ENCODE measurements at regions not wholly inside any gene's neighbourhood (a gene's known extent, or its start where the extent isn't known, plus 50 kb on each side); places are given as distances from the start of the nearest gene placed in this dataset.

- no peak for TF ChIP-seq CTCF (IDR thresholded peaks at IDR 0.05; ENCODE audit: unreplicated experiment)
- Mint-ChIP-seq H3K36me3 (ENCODE audit: low read depth, unreplicated experiment) (no peaks in the 10 kb centered on the region), H3K4me3 (ENCODE audit: unreplicated experiment) (no peak overlapping the region), H3K27me3 (ENCODE audit: unreplicated experiment) (no peaks in the 10 kb centered on the region), H3K27ac (ENCODE audit: unreplicated experiment) (no peak overlapping the region), H3K9me3 (ENCODE audit: unreplicated experiment) (no peaks in the 10 kb centered on the region), H3K4me1 (ENCODE audit: unreplicated experiment) (no peaks in the 10 kb centered on the region)
- no peak for DNase-seq (ENCODE audit: low spot score)
Observed at GRCh38 chr3:118778201-118778600, 256.4 kb downstream of the IGSF11 start.

- Mint-ChIP-seq H3K9me3 (ENCODE audit: unreplicated experiment) (no peaks in the 10 kb centered on the region), H3K27ac (ENCODE audit: unreplicated experiment) (no peak overlapping the region), H3K36me3 (ENCODE audit: low read depth, unreplicated experiment) (no peaks in the 10 kb centered on the region), H3K27me3 (ENCODE audit: unreplicated experiment) (no peaks in the 10 kb centered on the region), H3K4me1 (ENCODE audit: unreplicated experiment) (no peaks in the 10 kb centered on the region), H3K4me3 (ENCODE audit: unreplicated experiment) (no peak overlapping the region)
- no peak for TF ChIP-seq CTCF (IDR thresholded peaks at IDR 0.05; ENCODE audit: unreplicated experiment)
- DNase-seq (ENCODE audit: low spot score): no peak
Observed at GRCh38 chr3:118781232-118781631, 253.4 kb downstream of the IGSF11 start.

- Mint-ChIP-seq H3K27me3 (ENCODE audit: unreplicated experiment) (no peaks in the 10 kb centered on the region), H3K4me3 (ENCODE audit: unreplicated experiment) (no peak overlapping the region), H3K36me3 (ENCODE audit: low read depth, unreplicated experiment) (no peaks in the 10 kb centered on the region), H3K27ac (ENCODE audit: unreplicated experiment) (no peak overlapping the region), H3K4me1 (ENCODE audit: unreplicated experiment) (no peaks in the 10 kb centered on the region), H3K9me3 (ENCODE audit: unreplicated experiment) (no peaks in the 10 kb centered on the region)
- no peak for DNase-seq (ENCODE audit: low spot score)
- TF ChIP-seq CTCF (IDR thresholded peaks at IDR 0.05; ENCODE audit: unreplicated experiment): no peak
Observed at GRCh38 chr3:118781839-118782238, 252.8 kb downstream of the IGSF11 start.

- H3K27me3 Mint-ChIP-seq (ENCODE audit: unreplicated experiment): no peaks in the 10 kb centered on the region
- no peak overlapping the region for H3K4me3 Mint-ChIP-seq (ENCODE audit: unreplicated experiment)
- H3K9me3 Mint-ChIP-seq (ENCODE audit: unreplicated experiment): no peaks in the 10 kb centered on the region
- TF ChIP-seq CTCF (IDR thresholded peaks at IDR 0.05; ENCODE audit: unreplicated experiment): no peak
- no peak for DNase-seq (ENCODE audit: low spot score)
- no peaks in the 10 kb centered on the region for H3K36me3 Mint-ChIP-seq (ENCODE audit: low read depth, unreplicated experiment)
- no peaks in the 10 kb centered on the region for H3K4me1 Mint-ChIP-seq (ENCODE audit: unreplicated experiment)
- no peak overlapping the region for H3K27ac Mint-ChIP-seq (ENCODE audit: unreplicated experiment)
Observed at GRCh38 chr3:118782755-118783202, 251.9 kb downstream of the IGSF11 start.

GRCh38 chr3:118785415-118785814 lies 249.2 kb downstream of the IGSF11 start:
- Mint-ChIP-seq H3K9me3 (ENCODE audit: unreplicated experiment) (no peaks in the 10 kb centered on the region), H3K27ac (ENCODE audit: unreplicated experiment) (no peak overlapping the region), H3K27me3 (ENCODE audit: unreplicated experiment) (no peaks in the 10 kb centered on the region), H3K4me1 (ENCODE audit: unreplicated experiment) (no peaks in the 10 kb centered on the region), H3K36me3 (ENCODE audit: low read depth, unreplicated experiment) (no peaks in the 10 kb centered on the region), H3K4me3 (ENCODE audit: unreplicated experiment) (no peak overlapping the region)
- no peak for DNase-seq (ENCODE audit: low spot score)
- TF ChIP-seq CTCF (IDR thresholded peaks at IDR 0.05; ENCODE audit: unreplicated experiment): no peak
